HG03354 (cell line): ENCODE measurements at regions not wholly inside any gene's neighbourhood (a gene's known extent, or its start where the extent isn't known, plus 50 kb on each side); places are given as distances from the start of the nearest gene placed in this dataset.
"Not testable (repeated sequence)": the region's sequence is repeated elsewhere in the genome, so short reads cannot be mapped to it uniquely, and the experiment has no call there.

Experiments
- ATAC-seq: cut with Tn5 transposase; IDR thresholded peaks from one replicate; pipeline ENCODE4 v1.9.1; 2021; ENCODE audit warnings: mild to moderate bottlenecking; ENCODE audit not compliant: unreplicated experiment, poor library complexity, severe bottlenecking

DNA sequence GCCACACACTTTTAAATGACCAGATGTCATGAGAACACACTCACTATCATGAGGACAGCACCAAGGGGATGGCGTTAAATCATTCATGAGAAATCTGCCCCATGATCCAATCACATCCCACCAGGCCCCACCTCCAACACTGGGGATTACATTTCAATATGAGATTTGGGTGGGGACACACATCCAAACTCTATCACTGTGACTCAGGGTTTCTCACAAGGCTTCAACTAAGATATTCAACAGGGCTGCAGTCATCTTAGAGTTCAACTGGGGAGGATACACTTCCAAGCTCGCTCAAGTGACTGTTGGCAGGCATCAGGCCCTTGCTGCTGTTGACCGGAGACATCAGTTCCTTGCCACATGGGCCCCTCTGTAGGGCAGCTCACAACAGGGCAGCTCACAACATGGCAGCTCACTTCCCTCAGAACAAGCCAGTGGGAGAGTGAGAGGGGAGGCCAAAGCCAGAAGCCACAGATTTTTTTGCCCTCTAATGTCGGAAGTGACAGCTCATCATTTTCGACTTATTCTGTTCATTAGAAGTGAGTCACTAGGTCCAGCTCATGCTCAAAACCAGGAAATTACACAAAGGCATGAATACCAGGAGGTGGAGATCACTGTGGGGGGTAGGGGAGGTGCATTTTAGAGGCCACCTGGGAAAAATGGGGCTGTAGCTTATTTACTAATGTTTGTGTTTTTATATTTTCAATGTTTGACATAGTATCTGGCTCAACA lies 50.8 kb upstream of the PTHLH start:
- ATAC-seq: no peak

DNA sequence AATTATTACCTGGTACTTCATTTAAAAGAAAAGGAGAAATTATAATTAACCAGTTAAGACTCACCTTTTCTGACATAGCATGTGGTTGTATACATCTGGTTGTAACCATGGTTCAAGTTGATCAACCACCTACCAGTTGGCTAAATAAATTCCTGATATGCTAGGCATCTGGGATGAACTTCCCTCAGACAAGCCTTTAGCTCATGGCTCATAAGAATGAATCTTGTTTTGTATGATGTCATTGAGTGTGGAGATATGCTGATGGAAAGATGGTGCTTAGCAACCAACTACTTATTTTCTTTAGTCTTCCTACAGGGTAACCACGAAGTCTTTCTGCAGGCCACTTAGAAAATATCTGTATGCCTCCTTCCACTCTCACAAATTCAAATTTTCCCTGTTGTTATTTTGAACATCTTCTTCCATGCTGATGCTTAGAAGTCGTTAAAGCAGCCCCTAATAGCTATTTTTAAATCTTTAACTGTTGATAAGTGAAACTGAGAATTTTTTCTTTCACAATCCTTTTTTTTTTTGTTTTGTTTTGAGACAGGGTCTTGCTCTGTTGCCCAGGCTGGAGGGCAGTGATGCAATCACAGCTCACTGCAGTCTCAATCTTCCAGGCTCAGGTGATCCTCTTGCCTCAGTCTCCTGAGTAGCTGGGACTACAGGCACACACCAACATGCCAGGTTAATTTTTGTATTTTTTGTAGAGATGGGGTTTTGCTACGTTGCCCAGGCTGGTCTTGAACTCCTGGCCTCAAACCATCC lies 51.9 kb upstream of the PTHLH start:
- no peak for ATAC-seq

DNA sequence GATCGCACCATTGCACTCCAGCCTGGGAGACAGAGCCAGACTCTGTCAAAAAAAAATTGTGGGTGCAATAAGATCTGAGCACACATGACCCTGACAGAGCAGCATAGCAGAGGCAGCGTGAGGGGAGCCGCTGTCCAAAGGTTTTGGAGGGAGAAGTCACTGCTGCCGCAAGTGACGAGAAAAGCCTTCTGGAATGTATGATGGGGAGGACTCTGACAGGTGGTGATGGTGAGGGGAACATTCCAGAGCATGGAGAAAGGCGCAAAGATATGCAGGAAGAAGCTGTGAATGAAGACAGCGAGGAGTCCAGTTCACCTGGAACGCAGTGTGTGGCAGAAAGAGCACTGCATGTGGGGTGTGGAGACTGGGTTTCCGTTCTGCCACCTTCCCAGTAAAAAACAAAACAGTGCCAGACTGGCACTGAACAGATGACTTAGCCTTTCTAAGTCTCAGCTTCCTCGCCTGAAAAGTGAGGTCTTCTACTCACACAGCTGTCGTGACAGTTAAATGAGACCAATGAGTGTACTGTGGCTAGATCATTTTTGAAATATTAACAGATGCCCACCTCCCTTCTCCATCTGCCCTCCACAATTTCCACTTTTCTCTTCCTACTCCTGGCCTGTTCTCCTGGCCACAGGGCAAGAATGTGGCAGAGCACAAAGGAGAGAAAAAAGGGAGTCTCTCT lies 53.4 kb upstream of the PTHLH start:
- ATAC-seq: no peak

DNA sequence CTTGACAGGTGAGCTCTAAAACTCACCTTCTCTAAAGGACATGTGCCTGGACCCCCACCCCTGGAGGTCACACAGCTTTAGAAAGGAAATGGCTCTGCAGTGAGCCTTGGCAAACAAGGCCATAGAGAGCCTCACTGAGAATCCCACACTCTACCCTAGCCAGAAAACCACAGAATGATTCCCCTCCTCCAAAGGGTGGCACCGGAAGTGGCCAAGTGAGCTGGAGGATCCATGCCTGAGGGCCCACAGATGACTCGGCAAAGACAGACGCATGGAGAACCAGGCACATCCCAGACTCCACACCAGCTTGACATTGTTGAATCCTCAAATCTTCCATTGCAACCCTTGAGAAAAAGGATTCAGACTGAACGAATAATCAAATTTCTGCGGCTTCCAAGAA lies 54.2 kb upstream of the PTHLH start:
- ATAC-seq: no peak

- ATAC-seq: no peak
These were observed 54.8 kb upstream of the PTHLH start for GRCh38 chr12:28027328-28027727.

DNA sequence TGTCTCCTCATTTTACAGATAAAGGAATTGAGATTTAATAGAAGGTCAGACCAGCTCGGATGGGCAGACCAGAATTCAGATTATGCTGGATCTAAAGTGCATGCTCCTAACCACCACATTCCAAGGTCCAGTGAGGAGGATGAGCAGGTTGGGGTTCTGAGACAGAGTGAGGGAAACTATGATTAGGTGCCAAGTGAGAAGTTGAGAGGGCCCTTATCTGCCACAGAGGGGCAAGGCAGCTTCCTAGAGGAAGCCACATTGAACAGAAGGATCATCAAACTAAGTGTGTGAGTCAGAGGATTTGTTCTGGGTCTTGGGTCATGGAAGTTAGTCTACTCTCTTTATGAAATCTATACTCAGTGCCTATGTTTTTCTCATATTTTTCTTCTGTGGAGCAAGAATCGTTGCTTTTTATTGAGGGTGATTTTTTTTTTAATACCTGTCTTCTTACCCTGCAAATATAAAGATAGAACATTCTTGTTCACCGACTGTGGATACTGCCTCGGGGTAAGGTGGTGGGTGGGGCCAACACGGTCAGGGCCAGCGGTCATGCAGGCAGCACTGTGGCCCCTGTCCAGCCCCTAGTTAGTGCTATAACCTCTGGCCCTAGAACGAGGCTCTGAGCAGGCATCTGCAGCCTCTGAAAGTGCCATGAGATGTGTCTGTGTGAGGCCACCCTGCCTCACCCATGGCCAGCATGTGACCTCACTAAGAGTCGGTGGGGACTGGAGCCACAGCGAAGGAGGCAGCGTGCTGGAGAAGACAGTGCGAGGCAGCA lies 55.6 kb upstream of the PTHLH start:
- ATAC-seq: no peak

DNA sequence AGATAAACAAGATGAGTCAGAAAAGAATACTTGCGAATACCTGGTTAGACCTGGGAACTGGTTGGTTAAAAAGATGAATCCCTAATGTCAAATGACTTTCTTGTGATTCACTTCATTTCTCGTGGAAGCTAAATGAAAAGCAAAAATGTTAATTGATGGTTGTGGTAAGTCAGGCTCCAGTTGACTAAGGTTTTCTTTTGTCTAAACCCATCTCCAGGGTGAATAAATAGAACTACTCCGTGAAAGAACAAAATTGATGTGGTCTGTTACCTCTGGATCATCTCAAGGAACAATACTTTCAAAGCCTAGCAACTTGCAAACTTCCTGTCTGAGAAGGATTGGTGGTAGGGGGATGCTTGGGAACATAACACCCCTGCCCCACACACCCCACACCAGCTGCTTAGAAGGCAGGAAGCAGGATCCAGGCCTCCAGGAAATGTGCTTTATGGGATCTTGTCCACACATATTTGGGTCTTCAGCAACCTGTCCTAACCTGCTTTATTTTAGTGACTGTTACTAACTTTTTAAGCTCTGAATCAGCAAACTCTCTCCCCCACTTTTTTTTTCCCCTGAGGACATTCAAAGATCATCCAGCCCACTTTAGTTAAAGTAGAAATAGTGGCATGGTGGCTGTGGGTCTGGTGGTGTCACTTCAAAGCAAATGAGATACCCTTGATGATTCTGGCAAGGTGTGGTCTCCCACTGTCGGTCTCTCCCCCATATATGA lies 60.4 kb upstream of the PTHLH start:
- ATAC-seq: no peak

DNA sequence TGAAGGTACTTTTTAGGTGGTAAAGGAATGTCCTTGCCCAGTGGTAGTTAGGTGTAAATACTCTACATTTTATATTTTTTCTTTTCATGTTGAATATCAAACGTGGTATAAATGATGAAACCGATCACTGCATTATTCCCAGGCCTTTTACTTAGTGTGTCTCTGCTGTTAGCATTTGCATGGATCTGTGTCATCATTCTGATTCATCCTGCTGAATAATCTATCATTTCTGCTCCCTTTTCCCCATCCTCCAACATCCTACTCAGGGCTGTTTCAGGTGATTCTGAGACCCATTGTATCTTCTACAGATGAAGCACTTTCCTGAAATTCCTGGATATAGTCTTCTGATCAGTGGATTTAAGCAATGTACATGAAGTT lies 61.0 kb upstream of the PTHLH start:
- no peak for ATAC-seq

DNA sequence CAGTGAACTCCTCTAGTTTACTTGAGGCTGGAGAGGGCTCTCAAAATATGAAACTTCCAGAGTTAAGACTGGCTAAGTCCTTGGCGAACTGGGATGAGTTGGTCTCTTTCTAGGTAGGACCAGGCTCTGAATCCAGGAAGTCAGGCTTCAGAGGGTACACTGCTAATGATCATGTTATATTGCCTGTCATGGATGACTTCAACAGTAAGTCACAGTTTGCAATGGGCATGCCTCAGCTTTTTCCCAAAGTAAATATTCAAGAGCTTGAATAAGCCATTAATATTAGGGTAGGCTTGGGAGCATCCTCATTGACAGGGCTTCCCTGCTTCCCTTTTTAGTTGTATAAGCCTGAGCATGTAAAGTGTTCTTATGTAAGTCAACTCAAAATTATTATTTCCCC lies 61.7 kb upstream of the PTHLH start:
- no peak for ATAC-seq

DNA sequence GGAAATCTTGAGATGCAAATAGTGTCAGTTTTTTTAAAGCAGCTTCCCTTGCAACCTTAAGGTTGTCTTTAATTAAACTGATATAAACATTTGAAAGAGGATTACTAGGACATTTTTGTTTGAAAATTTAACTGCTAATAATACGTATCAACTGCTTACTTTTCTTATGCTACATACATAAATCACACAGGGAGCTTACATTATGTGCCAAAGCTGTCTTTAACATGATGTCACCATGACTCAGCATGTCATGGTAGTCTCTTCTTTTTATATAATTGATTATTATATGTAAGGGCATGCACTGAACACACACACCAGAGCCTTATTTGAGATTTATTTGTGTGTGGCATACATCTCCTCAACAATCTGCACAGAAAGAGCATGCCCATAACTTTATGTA lies 63.0 kb upstream of the PTHLH start:
- no peak for ATAC-seq

DNA sequence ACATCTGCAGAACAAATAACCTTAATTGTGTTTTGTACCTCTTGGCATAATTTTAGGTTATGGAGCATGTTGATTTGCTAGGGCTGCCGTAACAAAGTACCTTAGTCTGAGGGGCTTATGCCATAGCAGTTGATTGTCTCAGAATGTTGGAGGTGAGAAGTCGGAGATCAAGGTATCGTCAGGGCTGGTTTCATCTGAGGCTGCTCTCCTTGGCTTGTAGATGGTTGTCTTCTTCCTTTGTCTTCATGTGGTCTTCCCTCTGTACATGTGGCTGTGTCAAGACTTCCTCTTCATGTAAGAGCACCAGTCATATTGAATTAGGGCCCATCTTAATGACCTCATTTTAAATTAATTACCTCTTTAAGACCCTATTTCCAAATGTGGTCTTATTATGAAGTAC lies 64.4 kb upstream of the PTHLH start:
- ATAC-seq: no peak

- no peak for ATAC-seq
These were observed 67.7 kb upstream of the PTHLH start for GRCh38 chr12:28040246-28040645.

DNA sequence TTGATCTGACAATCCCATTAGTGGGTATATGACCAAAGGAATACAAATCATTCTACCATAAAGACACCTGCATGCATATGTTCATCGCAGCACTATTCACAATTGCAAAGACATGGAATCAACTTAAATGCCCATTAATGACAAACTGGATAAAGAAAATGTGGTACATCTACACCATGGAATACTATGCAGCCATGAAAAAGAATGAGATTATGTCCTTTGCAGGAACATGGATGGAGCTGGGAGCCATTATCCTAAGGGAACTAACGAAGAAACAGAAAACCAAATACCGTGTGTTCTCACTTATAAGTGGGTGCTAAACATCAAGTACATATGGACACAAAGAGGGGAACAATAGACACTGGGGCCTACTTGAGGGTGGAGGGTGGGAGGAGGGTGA lies 74.1 kb upstream of the PTHLH start:
- not testable (repeated sequence) for ATAC-seq

DNA sequence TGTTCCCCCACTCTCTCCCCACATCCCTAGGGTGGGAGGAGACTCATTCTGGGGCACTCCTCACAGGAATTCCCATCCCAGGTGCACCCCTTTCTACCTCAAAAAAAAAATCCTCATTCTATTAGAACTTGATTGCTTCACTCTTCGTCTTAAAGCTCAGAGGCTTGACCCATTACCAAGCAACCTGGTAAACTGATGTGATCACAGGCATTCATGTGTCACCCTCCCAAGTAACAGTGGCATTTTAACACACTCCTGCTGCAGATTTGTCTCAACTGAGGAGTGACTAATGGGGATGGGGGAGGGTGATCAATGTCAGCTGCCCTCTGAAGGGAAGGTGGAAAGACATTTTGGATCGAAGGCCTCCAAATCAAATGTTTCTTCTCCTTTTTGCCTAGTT lies 78.1 kb upstream of the PTHLH start:
- no peak for ATAC-seq

GRCh38 chr12:28051516-28052354 lies 79.2 kb upstream of the PTHLH start:
- ATAC-seq: no peak

DNA sequence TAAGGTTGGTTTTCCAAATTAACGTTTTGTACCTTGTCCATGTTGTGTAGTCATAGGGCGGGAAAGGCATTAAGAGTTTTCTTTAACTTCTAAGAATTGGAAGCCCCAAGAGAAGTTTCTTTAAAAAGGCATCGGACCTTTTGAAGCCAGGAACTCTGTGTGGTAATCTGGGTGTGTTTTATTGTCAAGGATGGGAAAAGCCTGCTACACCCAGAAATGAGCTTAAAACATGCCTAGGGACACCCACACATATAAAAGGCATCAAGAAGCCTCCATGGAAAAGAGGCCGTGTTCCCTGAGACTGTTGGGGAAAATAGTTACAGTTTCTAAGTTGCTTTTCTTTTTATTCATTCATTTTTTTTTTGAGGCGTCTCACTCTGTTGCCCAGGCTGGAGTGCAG lies 81.0 kb upstream of the PTHLH start:
- ATAC-seq: no peak

DNA sequence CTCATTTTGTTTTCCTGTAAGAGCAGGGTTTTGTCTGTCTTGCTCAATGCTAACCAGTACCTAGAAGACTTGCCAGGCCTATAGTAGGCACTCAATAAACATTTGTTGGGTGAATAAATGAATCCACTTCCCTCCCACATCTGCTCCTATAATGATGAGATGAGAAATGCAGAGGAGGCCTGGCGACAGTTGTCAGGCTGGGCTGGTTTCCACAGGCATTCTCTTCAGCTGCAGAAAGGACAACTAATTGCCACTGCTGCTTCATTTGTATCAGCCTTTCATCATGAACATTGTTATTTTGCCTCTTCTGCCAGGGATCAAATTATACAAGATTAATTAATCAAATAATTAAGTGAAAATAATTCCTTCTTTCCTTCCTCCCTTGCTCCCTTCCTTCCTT lies 82.0 kb upstream of the PTHLH start:
- no peak for ATAC-seq

GRCh38 chr12:28057856-28058615 lies 85.5 kb upstream of the PTHLH start:
- ATAC-seq: no peak
